Tibial nerve (tissue), 3 donors: ENCODE measurements at regions not wholly inside any gene's neighbourhood (a gene's known extent, or its start where the extent isn't known, plus 50 kb on each side); places are given as distances from the start of the nearest gene placed in this dataset.
"Not testable (repeated sequence)": the region's sequence is repeated elsewhere in the genome, so short reads cannot be mapped to it uniquely, and the experiment has no call there.

Source experiments
- CTCF ChIP-seq, 5 experiments: fragments of 200-600 bp in 3 of 5; fragments of 450-650 bp in 2 of 5; sonication (generic) in 3 of 5; IDR thresholded peaks; one replicate each; pipeline ENCODE4 v1.5.1; 2016 to 2019; ENCODE audit warnings: antibody characterized with exemption in 5 of 5, mild to moderate bottlenecking in 3 of 5, moderate library complexity in 2 of 5
- POLR2A ChIP-seq, 2 donors: fragments of 450-650 bp; IDR thresholded peaks; one replicate each; pipeline ENCODE4 v1.6.1; 2017; ENCODE audit warnings: antibody characterized with exemption in 2 of 2, mild to moderate bottlenecking in 2 of 2, moderate library complexity in 2 of 2

GRCh38 chr14:59006179-59006578, 182.3 kb upstream of the DAAM1 start:
- TF ChIP-seq CTCF, POLR2A (IDR thresholded peaks at IDR 0.05): not testable (repeated sequence)
